Left lung (tissue), 4 donors: ENCODE measurements at regions not wholly inside any gene's neighbourhood (a gene's known extent, or its start where the extent isn't known, plus 50 kb on each side); places are given as distances from the start of the nearest gene placed in this dataset.

ENCODE experiments used
- ATAC-seq: fragments of 200-7000 bp; cut with Tn5 transposase; one replicate; pipeline ENCODE4 v1.9.1; 2020; ENCODE audit warnings: moderate library complexity
- DNase-seq, 4 donors: peaks; one replicate each; pipeline ENCODE4 v3.0.0-alpha.2; 2013 to 2020
- H3K27ac ChIP-seq, 2 donors: fragments of 200-600 bp; sonication (generic) in 1 of 2; one replicate each; pipeline versions ENCODE4 v1.5.0 to v1.8.0; 2020 to 2021
- H3K27me3 ChIP-seq, 2 donors: fragments of 200-600 bp; sonication (generic) in 1 of 2; one replicate each; pipeline versions ENCODE4 v1.5.0 to v1.8.0; 2020 to 2021
- H3K36me3 ChIP-seq, 2 donors: fragments of 200-600 bp; sonication (generic) in 1 of 2; one replicate each; pipeline versions ENCODE4 v1.5.0 to v1.8.0; 2020 to 2021
- H3K4me1 ChIP-seq, 2 donors: fragments of 200-600 bp; one replicate each; pipeline ENCODE4 v1.8.0; 2021
- H3K4me3 ChIP-seq, 2 donors: fragments of 200-600 bp; sonication (generic) in 1 of 2; one replicate each; pipeline versions ENCODE4 v1.5.0 to v1.8.0; 2020 to 2021; ENCODE audit warnings: mild to moderate bottlenecking in 1 of 2
- H3K9me3 ChIP-seq, 2 donors: fragments of 200-600 bp; sonication (generic) in 1 of 2; one replicate each; pipeline versions ENCODE4 v1.5.0 to v1.8.0; 2020 to 2021
- CTCF ChIP-seq, 2 donors: fragments of 200-600 bp; sonication (generic) in 1 of 2; IDR thresholded peaks; one replicate each; pipeline versions ENCODE4 v1.5.0 to v1.8.0; 2021; ENCODE audit warnings: antibody characterized with exemption in 2 of 2
- intact Hi-C, 2 donors: fragments of 100-400 bp; cut with DNase I; formaldehyde crosslinking; loops; one replicate each; pipeline versions ENCODE4 v1.11.2 to v1.14.2; 2022
- donor health status: DM: no; HTN: yes; CAD: no.
- donor health status: DM: no; HTN: no; CAD: no.

DNA sequence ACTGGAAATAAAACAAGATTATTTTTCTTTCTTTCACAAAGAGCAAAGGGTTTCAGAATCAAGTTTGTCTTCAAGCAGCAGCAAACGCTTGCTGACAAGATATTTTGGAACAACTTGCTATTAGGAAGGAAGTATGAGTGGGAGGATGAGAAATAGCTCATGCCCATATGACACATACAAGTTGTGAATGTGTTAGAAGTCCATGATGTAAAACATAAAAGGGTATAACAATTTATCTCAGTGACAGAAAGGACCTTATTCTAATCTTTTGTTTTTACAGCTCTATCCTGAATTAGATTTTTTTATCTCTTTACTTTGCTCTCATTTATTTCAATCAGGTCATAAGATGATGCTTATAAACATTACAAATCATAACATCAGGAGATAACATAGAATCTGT lies 516.6 kb upstream of the MEF2C start:
- Histone ChIP-seq H3K4me3 (no peak overlapping the region), H3K36me3 (no peaks in the 10 kb centered on the region), H3K4me1 (peaks cover 0 to 20% of the 10 kb centered on the region in 2 donors), H3K9me3 (no peaks in the 10 kb centered on the region), H3K27ac (no peak overlapping the region), H3K27me3 (no peaks in the 10 kb centered on the region)
- DNase-seq, result no peak
- no peak for TF ChIP-seq CTCF (IDR thresholded peaks at IDR 0.05)
- no peak for ATAC-seq
- intact Hi-C loops, result no loop called here

DNA sequence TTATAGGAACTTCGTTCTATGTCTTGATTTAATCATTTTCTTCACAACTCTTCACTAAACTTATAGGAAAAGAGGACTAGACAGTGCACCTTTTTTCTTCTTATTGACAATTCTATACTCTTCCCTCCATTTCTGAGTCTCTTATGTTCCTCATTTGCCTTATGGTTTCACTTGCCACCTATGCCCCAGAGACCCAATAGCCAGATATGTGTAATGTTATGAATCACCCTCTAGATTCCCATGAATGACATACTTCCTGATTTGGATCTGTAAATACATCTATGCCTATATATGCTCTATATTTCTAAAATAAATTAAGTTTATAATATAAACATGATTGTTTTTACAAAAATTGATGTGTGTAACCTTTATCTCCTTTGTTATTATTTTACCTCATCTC lies 514.1 kb upstream of the MEF2C start:
- peaks cover 0 to 20% of the 10 kb centered on the region in 2 donors for H3K4me1 ChIP-seq
- peak overlapping the region; percentile 8 to 91 for H3K27ac ChIP-seq
- DNase-seq (no peak), ATAC-seq (peak; percentile 73)
- H3K27me3 ChIP-seq, result no peaks in the 10 kb centered on the region
- intact Hi-C loops, result no loop called here
- no peaks in the 10 kb centered on the region for H3K9me3 ChIP-seq
- H3K4me3 ChIP-seq, result no peak overlapping the region
- no peak for TF ChIP-seq CTCF (IDR thresholded peaks at IDR 0.05)
- H3K36me3 ChIP-seq, result no peaks in the 10 kb centered on the region

GRCh38 chr5:89396278-89396954 lies 513.4 kb upstream of the MEF2C start:
- ATAC-seq (peak; percentile 82), DNase-seq (peak in 1 of 4 donors; percentile 18)
- no peak for TF ChIP-seq CTCF (IDR thresholded peaks at IDR 0.05)
- Histone ChIP-seq H3K9me3 (no peaks in the 10 kb centered on the region), H3K36me3 (no peaks in the 10 kb centered on the region), H3K27ac (peak overlapping the region; percentile 49 to 91), H3K4me3 (no peak overlapping the region), H3K4me1 (peaks cover 0 to 20% of the 10 kb centered on the region in 2 donors), H3K27me3 (no peaks in the 10 kb centered on the region)
- intact Hi-C loops, result no loop called here

- Histone ChIP-seq H3K9me3 (no peaks in the 10 kb centered on the region), H3K4me3 (no peak overlapping the region), H3K4me1 (peaks cover 0 to 20% of the 10 kb centered on the region in 2 donors), H3K27ac (peak overlapping the region in 1 of 2 donors; percentile 91), H3K27me3 (no peaks in the 10 kb centered on the region), H3K36me3 (no peaks in the 10 kb centered on the region)
- ATAC-seq (no peak), DNase-seq (no peak)
- TF ChIP-seq CTCF (IDR thresholded peaks at IDR 0.05), result no peak
- intact Hi-C loops, result no loop called here
These were observed 512.1 kb upstream of the MEF2C start for GRCh38 chr5:89395111-89395510.

- H3K27ac ChIP-seq, result no peak overlapping the region
- no peaks in the 10 kb centered on the region for H3K9me3 ChIP-seq
- no peak for DNase-seq
- H3K4me1 ChIP-seq, result no peaks in the 10 kb centered on the region
- intact Hi-C loops, result no loop called here
- no peak for TF ChIP-seq CTCF (IDR thresholded peaks at IDR 0.05)
- H3K27me3 ChIP-seq, result no peaks in the 10 kb centered on the region
- H3K36me3 ChIP-seq, result no peaks in the 10 kb centered on the region
- ATAC-seq, result no peak
- H3K4me3 ChIP-seq, result no peak overlapping the region
These were observed 505.9 kb upstream of the MEF2C start for GRCh38 chr5:89388872-89389271.
